Progenitor cell of endocrine pancreas (in vitro differentiated cells): ENCODE measurements at regions not wholly inside any gene's neighbourhood (a gene's known extent, or its start where the extent isn't known, plus 50 kb on each side); places are given as distances from the start of the nearest gene placed in this dataset.

Experiments used
- DNase-seq: peaks from one replicate; pipeline ENCODE4 v3.0.0; 2021; ENCODE audit warnings: low spot score; ENCODE audit not compliant: unreplicated experiment
- H3K27ac Mint-ChIP-seq: 2 replicates; pipeline ENCODE4 v1.8.0; 2021; ENCODE audit warnings: mild to moderate bottlenecking, moderate library complexity, mixed read lengths
- H3K27me3 Mint-ChIP-seq: 2 replicates; pipeline ENCODE4 v1.8.0; 2021; ENCODE audit warnings: mixed read lengths
- H3K36me3 Mint-ChIP-seq: 2 replicates; pipeline ENCODE4 v1.8.0; 2022; ENCODE audit warnings: mixed read lengths; ENCODE audit not compliant: insufficient read depth
- H3K4me1 Mint-ChIP-seq: 2 replicates; pipeline ENCODE4 v1.8.0; 2021; ENCODE audit warnings: low read depth, mixed read lengths
- H3K4me3 Mint-ChIP-seq: 2 replicates; pipeline ENCODE4 v1.8.0; 2021; ENCODE audit warnings: low read depth, mild to moderate bottlenecking, moderate library complexity, mixed read lengths
- H3K9me3 Mint-ChIP-seq: 2 replicates; pipeline ENCODE4 v1.8.0; 2021; ENCODE audit warnings: low read depth, mixed read lengths
- CTCF ChIP-seq: fragments of 200-600 bp; sonication (generic); IDR thresholded peaks from one replicate; pipeline ENCODE4 v1.5.0; 2021; ENCODE audit warnings: antibody characterized with exemption, mild to moderate bottlenecking; ENCODE audit not compliant: unreplicated experiment

GRCh38 chr3:72624656-72625055 is 223.6 kb downstream of the SHQ1 start:
- H3K4me3 Mint-ChIP-seq, result no peak overlapping the region
- TF ChIP-seq CTCF, result no peak
- H3K4me1 Mint-ChIP-seq, result peaks cover 28% of the 10 kb centered on the region
- peaks cover 3% of the 10 kb centered on the region for H3K9me3 Mint-ChIP-seq
- DNase-seq, result no peak
- no peaks in the 10 kb centered on the region for H3K27me3 Mint-ChIP-seq
- H3K36me3 Mint-ChIP-seq, result no peaks in the 10 kb centered on the region
- peak overlapping the region; percentile 73 for H3K27ac Mint-ChIP-seq

GRCh38 chr3:72618739-72619138 is 229.5 kb downstream of the SHQ1 start:
- Mint-ChIP-seq H3K4me1 (peaks cover 17% of the 10 kb centered on the region), H3K27ac (peak overlapping the region; percentile 73), H3K4me3 (no peak overlapping the region), H3K9me3 (peaks cover 6% of the 10 kb centered on the region), H3K36me3 (no peaks in the 10 kb centered on the region), H3K27me3 (no peaks in the 10 kb centered on the region)
- TF ChIP-seq CTCF, result no peak
- DNase-seq, result no peak

GRCh38 chr3:72617424-72618024 is 230.7 kb downstream of the SHQ1 start:
- Mint-ChIP-seq H3K4me3 (no peak overlapping the region), H3K27ac (peak overlapping the region; percentile 19), H3K36me3 (no peaks in the 10 kb centered on the region), H3K4me1 (peaks cover 22% of the 10 kb centered on the region), H3K9me3 (peaks cover 6% of the 10 kb centered on the region), H3K27me3 (no peaks in the 10 kb centered on the region)
- TF ChIP-seq CTCF, result no peak
- no peak for DNase-seq

- Mint-ChIP-seq H3K27ac (no peak overlapping the region), H3K36me3 (no peaks in the 10 kb centered on the region), H3K9me3 (peaks cover 3% of the 10 kb centered on the region), H3K27me3 (no peaks in the 10 kb centered on the region), H3K4me1 (peaks cover 22% of the 10 kb centered on the region), H3K4me3 (no peak overlapping the region)
- no peak for TF ChIP-seq CTCF
- no peak for DNase-seq
These were observed 232.5 kb downstream of the SHQ1 start for GRCh38 chr3:72615776-72616175.

GRCh38 chr3:72615182-72615581 is 233.1 kb downstream of the SHQ1 start:
- DNase-seq, result no peak
- no peak overlapping the region for H3K4me3 Mint-ChIP-seq
- H3K27ac Mint-ChIP-seq, result no peak overlapping the region
- no peak for TF ChIP-seq CTCF
- H3K27me3 Mint-ChIP-seq, result no peaks in the 10 kb centered on the region
- peaks cover 22% of the 10 kb centered on the region for H3K4me1 Mint-ChIP-seq
- H3K36me3 Mint-ChIP-seq, result no peaks in the 10 kb centered on the region
- H3K9me3 Mint-ChIP-seq, result peaks cover 3% of the 10 kb centered on the region
